H1 (cell line): ENCODE measurements at regions not wholly inside any gene's neighbourhood (a gene's known extent, or its start where the extent isn't known, plus 50 kb on each side); places are given as distances from the start of the nearest gene placed in this dataset.

ENCODE experiments used
- CTCF ChIA-PET: fragments of 300-600 bp; sonication (Branson Sonifier 250); formaldehyde crosslinking; loops from one replicate; lab custom pipeline; 2021; ENCODE audit not compliant: partially characterized antibody; lab: Charles Lee
- POLR2A ChIA-PET: fragments of 300-600 bp; sonication (Branson Sonifier 250); formaldehyde crosslinking; loops from one replicate; lab custom pipeline; 2021; ENCODE audit warnings: inconsistent platforms; ENCODE audit not compliant: partially characterized antibody; lab: Charles Lee
- DNase-seq, 2 experiments: peaks; one replicate each; pipeline versions ENCODE4 v3.0.0 to v3.0.0-alpha.2; 2010 to 2022; ENCODE audit warnings: low spot score in 2 of 2, low read depth in 1 of 2, mixed read lengths in 1 of 2
- FAIRE-seq: peaks from 2 replicates; lab custom pipeline; 2011; peaks lifted over from hg19 to GRCh38; lab: Jason Lieb, UNC
- H2AFZ ChIP-seq: 2 replicates; pipeline ENCODE4 v1.8.1; 2012; ENCODE audit warnings: low read length, inconsistent platforms
- H2AK5ac ChIP-seq: 2 replicates; pipeline ENCODE4 v1.6.1; 2013; ENCODE audit warnings: low read depth, low read length
- H2BK120ac ChIP-seq: replicated peaks from 2 replicates; pipeline ENCODE3; 2013; ENCODE audit warnings: low read depth, low read length, inconsistent platforms
- H2BK12ac ChIP-seq: 2 replicates; pipeline ENCODE4 v1.6.1; 2013; ENCODE audit warnings: low read depth, low read length
- H2BK15ac ChIP-seq: 2 replicates; pipeline ENCODE4 v1.6.1; 2013; ENCODE audit warnings: low read length
- H2BK20ac ChIP-seq: 2 replicates; pipeline ENCODE4 v1.6.1; 2013; ENCODE audit warnings: low read length
- H2BK5ac ChIP-seq: 2 replicates; pipeline ENCODE4 v1.6.1; 2013; ENCODE audit warnings: low read depth, low read length
- H3K14ac ChIP-seq: 2 replicates; pipeline ENCODE4 v1.6.1; 2013; ENCODE audit warnings: inconsistent platforms; ENCODE audit not compliant: insufficient read length
- H3K18ac ChIP-seq: 2 replicates; pipeline ENCODE4 v1.6.1; 2013; ENCODE audit warnings: low read length; ENCODE audit errors: extremely low read depth
- H3K23ac ChIP-seq: 2 replicates; pipeline ENCODE4 v1.6.1; 2013; ENCODE audit warnings: inconsistent platforms; ENCODE audit not compliant: insufficient read length
- H3K23me2 ChIP-seq: 2 replicates; pipeline ENCODE4 v1.6.1; 2013; ENCODE audit warnings: low read depth, low read length
- H3K27ac ChIP-seq: 2 replicates; pipeline ENCODE4 v1.6.1; 2011; ENCODE audit warnings: low read depth, low read length, inconsistent platforms
- H3K27me3 ChIP-seq, 4 experiments: replicated peaks in 1 of 4; 1 replicate in 1 of 4; 2 replicates in 3 of 4; pipeline versions ENCODE4 v1.6.1 to v1.8.1; 2011 to 2013; ENCODE audit warnings: low read length in 3 of 4, mild to moderate bottlenecking in 3 of 4, inconsistent platforms in 2 of 4, mixed read lengths in 2 of 4, moderate library complexity in 1 of 4; ENCODE audit not compliant: control insufficient read depth in 3 of 4, insufficient read depth in 3 of 4; ENCODE audit errors: extremely low read depth in 1 of 4
- H3K36me3 ChIP-seq, 4 experiments: 2 replicates each; pipeline versions ENCODE4 v1.6.1 to v1.8.1; 2011 to 2013; ENCODE audit warnings: mild to moderate bottlenecking in 4 of 4, low read length in 3 of 4, moderate library complexity in 2 of 4, control low read depth in 1 of 4, inconsistent platforms in 1 of 4; ENCODE audit not compliant: insufficient read depth in 4 of 4, control insufficient read depth in 2 of 4
- H3K4ac ChIP-seq: replicated peaks from 2 replicates; pipeline ENCODE3; 2013; ENCODE audit warnings: low read length, low read depth, mixed read lengths, inconsistent platforms; ENCODE audit not compliant: insufficient read length
- H3K4me1 ChIP-seq, 4 experiments: replicated peaks in 1 of 4; 1 replicate in 1 of 4; 2 replicates in 3 of 4; pipeline versions ENCODE4 v1.6.1 to v1.8.1; 2011 to 2013; ENCODE audit warnings: low read length in 3 of 4, inconsistent platforms in 2 of 4, mixed read lengths in 1 of 4; ENCODE audit not compliant: insufficient read depth in 4 of 4, control insufficient read depth in 3 of 4
- H3K4me2 ChIP-seq, 2 experiments: 2 replicates each; pipeline versions ENCODE4 v1.6.1 to v1.8.1; 2011 to 2013; ENCODE audit warnings: low read depth in 2 of 2, low read length in 2 of 2, control low read depth in 1 of 2, inconsistent platforms in 1 of 2, mild to moderate bottlenecking in 1 of 2; ENCODE audit not compliant: insufficient read depth in 1 of 2
- H3K4me3 ChIP-seq, 4 experiments: fragments of 200-600, 300-600 bp in 1 of 4; sonication (generic), shearing (Covaris generic), sonication (Bioruptor Twin) in 1 of 4; 2 replicates each; pipeline versions ENCODE4 v1.5.1 to v1.8.1; 2011 to 2016; ENCODE audit warnings: low read length in 4 of 4, low read depth in 3 of 4, control low read depth in 2 of 4, inconsistent platforms in 2 of 4, mild to moderate bottlenecking in 2 of 4, mixed read lengths in 1 of 4, moderate library complexity in 1 of 4; ENCODE audit not compliant: insufficient read depth in 2 of 4; ENCODE audit errors: extremely low read depth in 1 of 4
- H3K56ac ChIP-seq: replicated peaks from 2 replicates; pipeline ENCODE3; 2013; ENCODE audit warnings: low read depth, mild to moderate bottlenecking, mixed read lengths, low read length, inconsistent platforms; ENCODE audit not compliant: insufficient read length
- H3K79me1 ChIP-seq: 2 replicates; pipeline ENCODE4 v1.6.1; 2013; ENCODE audit warnings: low read depth, low read length, control low read depth
- H3K79me2 ChIP-seq, 2 experiments: 2 replicates each; pipeline versions ENCODE4 v1.6.1 to v1.8.1; 2012 to 2013; ENCODE audit warnings: low read length in 2 of 2, mild to moderate bottlenecking in 2 of 2, inconsistent platforms in 1 of 2; ENCODE audit not compliant: insufficient read depth in 2 of 2, control insufficient read depth in 1 of 2
- H3K9ac ChIP-seq, 4 experiments: replicated peaks in 1 of 4; 1 replicate in 1 of 4; 2 replicates in 3 of 4; pipeline versions ENCODE4 v1.6.1 to v1.8.1; 2011 to 2013; ENCODE audit warnings: low read depth in 3 of 4, low read length in 3 of 4, control low read depth in 2 of 4, mild to moderate bottlenecking in 2 of 4, moderate library complexity in 2 of 4, inconsistent platforms in 1 of 4; ENCODE audit errors: extremely low read depth in 1 of 4
- H3K9me3 ChIP-seq, 2 experiments: 2 replicates each; pipeline versions ENCODE4 v1.6.1 to v1.8.1; 2012 to 2013; ENCODE audit warnings: mild to moderate bottlenecking in 2 of 2, moderate library complexity in 2 of 2, control low read depth in 1 of 2, inconsistent platforms in 1 of 2, low read depth in 1 of 2, low read length in 1 of 2, mixed read lengths in 1 of 2; ENCODE audit not compliant: insufficient read depth in 2 of 2
- H4K20me1 ChIP-seq, 2 experiments: replicated peaks in 1 of 2; 2 replicates each; pipeline versions ENCODE3 to v1.8.1; 2011 to 2013; ENCODE audit warnings: inconsistent platforms in 2 of 2, low read length in 2 of 2, mild to moderate bottlenecking in 1 of 2; ENCODE audit not compliant: insufficient read depth in 2 of 2, control insufficient read depth in 1 of 2
- H4K5ac ChIP-seq: 2 replicates; pipeline ENCODE4 v1.6.1; 2013; ENCODE audit warnings: low read length, low read depth, mixed read lengths, inconsistent platforms; ENCODE audit not compliant: insufficient read length
- H4K8ac ChIP-seq: 2 replicates; pipeline ENCODE4 v1.8.0; 2013; ENCODE audit warnings: mild to moderate bottlenecking, moderate library complexity, low read length, inconsistent platforms; ENCODE audit not compliant: insufficient read depth; ENCODE audit errors: extremely low read depth
- H4K91ac ChIP-seq: replicated peaks from 2 replicates; pipeline ENCODE3; 2013; ENCODE audit warnings: low read length, mixed read lengths, inconsistent platforms; ENCODE audit not compliant: insufficient read length
- CHD7 ChIP-seq: fragments of 300-600 bp; sonication (generic); IDR thresholded peaks from 2 replicates; pipeline ENCODE4 v1.7.1; 2012; ENCODE audit warnings: low read length, moderate library complexity, mild to moderate bottlenecking, inconsistent platforms; ENCODE audit not compliant: insufficient replicate concordance
- SAP30 ChIP-seq: fragments of 300-600 bp; sonication (generic); IDR thresholded peaks from 2 replicates; pipeline ENCODE4 v1.7.1; 2012; ENCODE audit warnings: low read length, moderate library complexity, mild to moderate bottlenecking, inconsistent platforms; ENCODE audit not compliant: insufficient read depth, insufficient replicate concordance

- Histone ChIP-seq H3K79me2 (no peaks in the 10 kb centered on the region), H2BK12ac (no peak overlapping the region), H2AFZ (no peak overlapping the region), H3K23ac (no peak overlapping the region), H3K23me2 (no peaks in the 10 kb centered on the region), H2AK5ac (no peak overlapping the region), H3K4me2 (no peak overlapping the region), H3K4ac (no peak overlapping the region), H2BK15ac (no peak overlapping the region), H3K4me1 (no peaks in the 10 kb centered on the region), H3K4me3 (no peak overlapping the region), H2BK120ac (no peak overlapping the region), H3K36me3 (no peaks in the 10 kb centered on the region), H3K9ac (no peak overlapping the region), H2BK20ac (no peak overlapping the region), H3K9me3 (peaks cover 10 to 17% of the 10 kb centered on the region in 2 experiments; a peak in 3 of 4 replicates), H3K79me1 (no peaks in the 10 kb centered on the region), H2BK5ac (no peak overlapping the region), H4K8ac (no peak overlapping the region), H4K5ac (no peak overlapping the region), H3K14ac (no peak overlapping the region), H3K18ac (no peak overlapping the region), H3K27me3 (no peaks in the 10 kb centered on the region), H4K20me1 (no peaks in the 10 kb centered on the region), H3K56ac (no peak overlapping the region), H4K91ac (no peak overlapping the region), H3K27ac (no peak overlapping the region)
- no peak for TF ChIP-seq CHD7
- TF ChIP-seq SAP30, result no peak
- DNase-seq (no peak), FAIRE-seq (no peak)
- ChIA-PET CTCF (no interaction called here), POLR2A (no interaction called here)
Measured at GRCh38 chr5:42108468-42108867, 183.4 kb downstream of the FBXO4 start.
